ENCODE measurements at regions not wholly inside any gene's neighbourhood (a gene's known extent, or its start where the extent isn't known, plus 50 kb on each side); places are given as distances from the start of the nearest gene placed in this dataset.

DNA sequence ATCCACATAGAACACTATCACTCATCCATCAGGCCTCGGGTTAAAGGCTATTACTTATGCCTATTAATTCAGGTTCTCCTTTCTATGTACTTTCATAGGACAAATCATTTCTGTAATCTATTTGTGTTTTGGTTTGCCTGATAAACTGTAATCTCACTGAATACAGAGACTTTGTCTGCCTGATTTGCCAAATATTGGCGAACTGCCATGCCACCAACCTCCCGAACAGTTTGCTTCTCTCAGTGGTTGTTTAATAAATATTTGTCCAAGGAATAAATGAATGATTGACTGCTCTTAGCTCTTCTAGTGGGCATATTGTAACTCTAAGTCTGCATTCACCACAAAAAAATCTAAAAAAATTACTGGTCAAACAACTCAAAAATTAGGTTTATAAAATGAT is 170.1 kb upstream of the ZFP64 start:
- TF ChIP-seq POLR2AphosphoS5 (IDR thresholded peaks at IDR 0.05; ENCODE audit: low read depth, low read length) = no peak
- TF ChIP-seq POLR2A (IDR thresholded peaks at IDR 0.05; ENCODE audit: low read depth, low read length) = no peak
- TF ChIP-seq TAF1 (IDR thresholded peaks at IDR 0.05; ENCODE audit: low read depth, low read length) = no peak
- no peak for TF ChIP-seq SPI1 (IDR thresholded peaks at IDR 0.05; ENCODE audit: low read depth, low read length)
- TF ChIP-seq POU2F2 (IDR thresholded peaks at IDR 0.05; ENCODE audit: low read depth, low read length) = no peak
